ENCODE measurements at regions not wholly inside any gene's neighbourhood (a gene's known extent, or its start where the extent isn't known, plus 50 kb on each side); places are given as distances from the start of the nearest gene placed in this dataset.

GRCh38 chr9:135348788-135349150 lies 130.8 kb upstream of the PPP1R26 start:
- no peak for TF ChIP-seq REST (IDR thresholded peaks at IDR 0.05; ENCODE audit: insufficient read depth in 1 of 2, low read depth in 2 of 2, low read length in 2 of 2)
- TF ChIP-seq TAF1 (IDR thresholded peaks at IDR 0.05; ENCODE audit: borderline replicate concordance, insufficient read depth, low read length) = no peak

- no peak for TF ChIP-seq TAF1 (IDR thresholded peaks at IDR 0.05; ENCODE audit: borderline replicate concordance, insufficient read depth, low read length)
- TF ChIP-seq POLR2AphosphoS5 (IDR thresholded peaks at IDR 0.05; ENCODE audit: low read depth, low read length) = no peak
- TF ChIP-seq SIN3A (IDR thresholded peaks at IDR 0.05; ENCODE audit: borderline replicate concordance, insufficient read depth, low read length) = no peak
- TF ChIP-seq FOXP2 (optimal IDR thresholded peaks at IDR 0.05; ENCODE audit: borderline replicate concordance, extremely low read depth, extremely low read length, insufficient read depth) = no peak
- no peak for TF ChIP-seq REST (IDR thresholded peaks at IDR 0.05; ENCODE audit: insufficient read depth in 1 of 2, low read depth in 2 of 2, low read length in 2 of 2)
These were observed 130.2 kb upstream of the PPP1R26 start for GRCh38 chr9:135349212-135350002.

- TF ChIP-seq TAF1 (IDR thresholded peaks at IDR 0.05; ENCODE audit: borderline replicate concordance, insufficient read depth, low read length) = no peak
- no peak for TF ChIP-seq POLR2AphosphoS5 (IDR thresholded peaks at IDR 0.05; ENCODE audit: low read depth, low read length)
These were observed 129.6 kb upstream of the PPP1R26 start for GRCh38 chr9:135350003-135350315.

GRCh38 chr9:135353935-135354334 lies 125.6 kb upstream of the PPP1R26 start:
- TF ChIP-seq POLR2AphosphoS5 (IDR thresholded peaks at IDR 0.05; ENCODE audit: low read depth, low read length) (no peak), SIN3A (IDR thresholded peaks at IDR 0.05; ENCODE audit: borderline replicate concordance, insufficient read depth, low read length) (no peak), REST (IDR thresholded peaks at IDR 0.05; ENCODE audit: insufficient read depth in 1 of 2, low read depth in 2 of 2, low read length in 2 of 2) (no peak), FOXP2 (optimal IDR thresholded peaks at IDR 0.05; ENCODE audit: borderline replicate concordance, extremely low read depth, extremely low read length, insufficient read depth) (no peak), TAF1 (IDR thresholded peaks at IDR 0.05; ENCODE audit: borderline replicate concordance, insufficient read depth, low read length) (no peak)

GRCh38 chr9:135355521-135356011 lies 124.0 kb upstream of the PPP1R26 start:
- no peak for TF ChIP-seq REST (IDR thresholded peaks at IDR 0.05; ENCODE audit: insufficient read depth in 1 of 2, low read depth in 2 of 2, low read length in 2 of 2)
- no peak for TF ChIP-seq FOXP2 (optimal IDR thresholded peaks at IDR 0.05; ENCODE audit: borderline replicate concordance, extremely low read depth, extremely low read length, insufficient read depth)
- TF ChIP-seq TAF1 (IDR thresholded peaks at IDR 0.05; ENCODE audit: borderline replicate concordance, insufficient read depth, low read length) = no peak
- TF ChIP-seq SIN3A (IDR thresholded peaks at IDR 0.05; ENCODE audit: borderline replicate concordance, insufficient read depth, low read length) = no peak
- TF ChIP-seq POLR2AphosphoS5 (IDR thresholded peaks at IDR 0.05; ENCODE audit: low read depth, low read length) = no peak
